ENCODE measurements at regions not wholly inside any gene's neighbourhood (a gene's known extent, or its start where the extent isn't known, plus 50 kb on each side); places are given as distances from the start of the nearest gene placed in this dataset.

- TF ChIP-seq CTCF (IDR thresholded peaks at IDR 0.05; ENCODE audit: low read length) (no peak), EZH2phosphoT487 (IDR thresholded peaks at IDR 0.05; ENCODE audit: low read length) (no peak)
Measured at GRCh38 chr10:65235846-65236245, 1690.0 kb upstream of the LRRTM3 start.

Measured in MM.1S (cell line).